T-helper 1 cell treated with Interleukin-12 subunit alpha and Interleukin-12 subunit beta and Interleukin-4 antibody, amounts not matched to agents 30 μg/mL and 1 μg/mL, for 36 hours (primary cell): ENCODE measurements at regions not wholly inside any gene's neighbourhood (a gene's known extent, or its start where the extent isn't known, plus 50 kb on each side); places are given as distances from the start of the nearest gene placed in this dataset.
"Not testable (repeated sequence)": the region's sequence is repeated elsewhere in the genome, so short reads cannot be mapped to it uniquely, and the experiment has no call there.

Source experiments
- H3K27ac Mint-ChIP-seq: one replicate; pipeline ENCODE4 v1.8.0; 2021; ENCODE audit warnings: mild to moderate bottlenecking, mixed read lengths
- H3K27me3 Mint-ChIP-seq: one replicate; pipeline ENCODE4 v1.8.0; 2021; ENCODE audit warnings: low read depth, mixed read lengths
- H3K36me3 Mint-ChIP-seq: one replicate; pipeline ENCODE4 v1.8.0; 2021; ENCODE audit warnings: low read depth, mixed read lengths
- H3K4me1 Mint-ChIP-seq: one replicate; pipeline ENCODE4 v1.8.0; 2021; ENCODE audit warnings: low read depth, mixed read lengths
- H3K4me3 Mint-ChIP-seq: one replicate; pipeline ENCODE4 v1.8.0; 2021; ENCODE audit warnings: mild to moderate bottlenecking, moderate library complexity, mixed read lengths
- H3K9me3 Mint-ChIP-seq: one replicate; pipeline ENCODE4 v1.8.0; 2021; ENCODE audit warnings: mixed read lengths

GRCh38 chr18:63071701-63072141 is 247.8 kb downstream of the BCL2 start:
- H3K9me3 Mint-ChIP-seq = no peaks in the 10 kb centered on the region
- no peaks in the 10 kb centered on the region for H3K36me3 Mint-ChIP-seq
- H3K27ac Mint-ChIP-seq = no peak overlapping the region
- H3K4me1 Mint-ChIP-seq = peaks cover 12% of the 10 kb centered on the region
- peaks cover 32% of the 10 kb centered on the region for H3K27me3 Mint-ChIP-seq
- H3K4me3 Mint-ChIP-seq = no peak overlapping the region

- Mint-ChIP-seq H3K4me3 (no peak overlapping the region), H3K27me3 (peaks cover 30% of the 10 kb centered on the region), H3K4me1 (peaks cover 12% of the 10 kb centered on the region), H3K36me3 (no peaks in the 10 kb centered on the region), H3K27ac (no peak overlapping the region), H3K9me3 (no peaks in the 10 kb centered on the region)
Measured at GRCh38 chr18:63070767-63071502, 248.6 kb downstream of the BCL2 start.

GRCh38 chr18:63069496-63069895 is 250.1 kb downstream of the BCL2 start:
- Mint-ChIP-seq H3K27ac (no peak overlapping the region), H3K36me3 (no peaks in the 10 kb centered on the region), H3K4me1 (peaks cover 3% of the 10 kb centered on the region), H3K4me3 (no peak overlapping the region), H3K27me3 (peaks cover 29% of the 10 kb centered on the region), H3K9me3 (no peaks in the 10 kb centered on the region)

- Mint-ChIP-seq H3K4me1 (peaks cover 3% of the 10 kb centered on the region), H3K4me3 (no peak overlapping the region), H3K9me3 (no peaks in the 10 kb centered on the region), H3K27ac (no peak overlapping the region), H3K27me3 (peaks cover 36% of the 10 kb centered on the region), H3K36me3 (no peaks in the 10 kb centered on the region)
Measured at GRCh38 chr18:63067939-63068338, 251.6 kb downstream of the BCL2 start.

- Mint-ChIP-seq H3K27ac (no peak overlapping the region), H3K4me1 (peaks cover 3% of the 10 kb centered on the region)
Measured at GRCh38 chr18:63065172-63065571, 254.4 kb downstream of the BCL2 start.

GRCh38 chr18:63063171-63063570 is 256.4 kb downstream of the BCL2 start:
- Mint-ChIP-seq H3K9me3 (no peaks in the 10 kb centered on the region), H3K4me1 (peaks cover 3% of the 10 kb centered on the region), H3K4me3 (no peak overlapping the region), H3K27me3 (peaks cover 41% of the 10 kb centered on the region), H3K27ac (no peak overlapping the region), H3K36me3 (no peaks in the 10 kb centered on the region)

More at GRCh38 chr18:63065172-63065571, 254.4 kb downstream of the BCL2 start:
- Mint-ChIP-seq H3K9me3 (no peaks in the 10 kb centered on the region), H3K27me3 (peaks cover 49% of the 10 kb centered on the region), H3K36me3 (no peaks in the 10 kb centered on the region), H3K4me3 (no peak overlapping the region)

- peaks cover 41% of the 10 kb centered on the region for H3K27me3 Mint-ChIP-seq
- no peaks in the 10 kb centered on the region for H3K9me3 Mint-ChIP-seq
- H3K36me3 Mint-ChIP-seq = no peaks in the 10 kb centered on the region
- H3K27ac Mint-ChIP-seq = no peak overlapping the region
- H3K4me3 Mint-ChIP-seq = no peak overlapping the region
- H3K4me1 Mint-ChIP-seq = no peaks in the 10 kb centered on the region
Measured at GRCh38 chr18:63062246-63062645, 257.3 kb downstream of the BCL2 start.

- Mint-ChIP-seq H3K27ac (no peak overlapping the region), H3K27me3 (peaks cover 38% of the 10 kb centered on the region), H3K4me1 (no peaks in the 10 kb centered on the region), H3K36me3 (no peaks in the 10 kb centered on the region), H3K9me3 (no peaks in the 10 kb centered on the region), H3K4me3 (no peak overlapping the region)
Measured at GRCh38 chr18:63061303-63061702, 258.3 kb downstream of the BCL2 start.

GRCh38 chr18:63058521-63058920 is 261.0 kb downstream of the BCL2 start:
- no peaks in the 10 kb centered on the region for H3K9me3 Mint-ChIP-seq
- H3K4me1 Mint-ChIP-seq = peaks cover 4% of the 10 kb centered on the region
- H3K36me3 Mint-ChIP-seq = no peaks in the 10 kb centered on the region

GRCh38 chr18:63057707-63058106 is 261.9 kb downstream of the BCL2 start:
- H3K27me3 Mint-ChIP-seq = peaks cover 19% of the 10 kb centered on the region
- H3K27ac Mint-ChIP-seq = no peak overlapping the region
- peaks cover 4% of the 10 kb centered on the region for H3K4me1 Mint-ChIP-seq
- H3K36me3 Mint-ChIP-seq = no peaks in the 10 kb centered on the region
- H3K4me3 Mint-ChIP-seq = no peak overlapping the region
- no peaks in the 10 kb centered on the region for H3K9me3 Mint-ChIP-seq

More at GRCh38 chr18:63058521-63058920, 261.0 kb downstream of the BCL2 start:
- Mint-ChIP-seq H3K27me3 (peaks cover 21% of the 10 kb centered on the region), H3K27ac (no peak overlapping the region), H3K4me3 (no peak overlapping the region)

GRCh38 chr18:63054901-63055584 is 264.5 kb downstream of the BCL2 start:
- Mint-ChIP-seq H3K27me3 (peaks cover 4% of the 10 kb centered on the region), H3K4me1 (peaks cover 13% of the 10 kb centered on the region), H3K27ac (no peak overlapping the region), H3K36me3 (no peaks in the 10 kb centered on the region), H3K9me3 (no peaks in the 10 kb centered on the region), H3K4me3 (no peak overlapping the region)

GRCh38 chr18:63051928-63052327 is 267.6 kb downstream of the BCL2 start:
- Mint-ChIP-seq H3K4me1 (peaks cover 18% of the 10 kb centered on the region), H3K27ac (no peak overlapping the region), H3K36me3 (no peaks in the 10 kb centered on the region), H3K9me3 (no peaks in the 10 kb centered on the region), H3K4me3 (no peak overlapping the region), H3K27me3 (peaks cover 14% of the 10 kb centered on the region)

GRCh38 chr18:63050667-63051395 is 268.7 kb downstream of the BCL2 start:
- H3K4me3 Mint-ChIP-seq, H3K27ac Mint-ChIP-seq, H3K36me3 Mint-ChIP-seq, H3K9me3 Mint-ChIP-seq: not testable (repeated sequence)
- Mint-ChIP-seq H3K4me1 (peaks cover 18% of the 10 kb centered on the region), H3K27me3 (peaks cover 18% of the 10 kb centered on the region)

- Mint-ChIP-seq H3K27ac (no peak overlapping the region), H3K36me3 (peaks cover 4% of the 10 kb centered on the region), H3K27me3 (peaks cover 45% of the 10 kb centered on the region), H3K9me3 (peaks cover 11% of the 10 kb centered on the region), H3K4me1 (peaks cover 14% of the 10 kb centered on the region), H3K4me3 (no peak overlapping the region)
Measured at GRCh38 chr18:63046375-63046774, 273.2 kb downstream of the BCL2 start.
